ENCODE measurements at regions not wholly inside any gene's neighbourhood (a gene's known extent, or its start where the extent isn't known, plus 50 kb on each side); places are given as distances from the start of the nearest gene placed in this dataset.

GRCh38 chr10:133010095-133010842, 67.9 kb upstream of the CFAP46 start:
- intact Hi-C loops (cut with DNase I), result no loop called here
- H3K4me3 ChIP-seq, result no peak overlapping the region
- no peak overlapping the region for H3K27ac ChIP-seq
- H3K4me1 ChIP-seq (ENCODE audit: insufficient read depth), result no peaks in the 10 kb centered on the region
- no peaks in the 10 kb centered on the region for H3K27me3 ChIP-seq
- no peaks in the 10 kb centered on the region for H3K36me3 ChIP-seq
- no peaks in the 10 kb centered on the region for H3K9me3 ChIP-seq
- DNase-seq, result no peak
- TF ChIP-seq EP300 (IDR thresholded peaks at IDR 0.05) (no peak), POLR2A (IDR thresholded peaks at IDR 0.05) (no peak), CTCF (IDR thresholded peaks at IDR 0.05) (no peak)
- 77 to 82% (median 80%) methylated on average over 23 of the region's 23 CpGs for WGBS, 3 donors

GRCh38 chr10:133009218-133009950, 67.0 kb upstream of the CFAP46 start:
- intact Hi-C loops (cut with DNase I), result no loop called here
- Histone ChIP-seq H3K27ac (no peak overlapping the region), H3K4me1 (ENCODE audit: insufficient read depth) (no peaks in the 10 kb centered on the region), H3K9me3 (no peaks in the 10 kb centered on the region), H3K27me3 (no peaks in the 10 kb centered on the region), H3K36me3 (no peaks in the 10 kb centered on the region), H3K4me3 (no peak overlapping the region)
- TF ChIP-seq EP300 (IDR thresholded peaks at IDR 0.05), result no peak
- no peak for TF ChIP-seq CTCF (IDR thresholded peaks at IDR 0.05)
- no peak for TF ChIP-seq POLR2A (IDR thresholded peaks at IDR 0.05)
- WGBS, 3 donors, result 57 to 76% (median 71%) methylated on average over 23 of the region's 23 CpGs
- DNase-seq, result no peak

GRCh38 chr10:133008736-133009135, 66.4 kb upstream of the CFAP46 start:
- no peak for DNase-seq
- no peak overlapping the region for H3K27ac ChIP-seq
- H3K36me3 ChIP-seq, result no peaks in the 10 kb centered on the region
- TF ChIP-seq EP300 (IDR thresholded peaks at IDR 0.05) (no peak), POLR2A (IDR thresholded peaks at IDR 0.05) (no peak), CTCF (IDR thresholded peaks at IDR 0.05) (no peak)
- H3K27me3 ChIP-seq, result no peaks in the 10 kb centered on the region
- WGBS, 3 donors, result 76 to 85% (median 77%) methylated on average over 11 of the region's 11 CpGs
- no peaks in the 10 kb centered on the region for H3K4me1 ChIP-seq (ENCODE audit: insufficient read depth)
- no peaks in the 10 kb centered on the region for H3K9me3 ChIP-seq
- no peak overlapping the region for H3K4me3 ChIP-seq
- intact Hi-C loops (cut with DNase I), result no loop called here

- Histone ChIP-seq H3K4me3 (no peak overlapping the region), H3K4me1 (ENCODE audit: insufficient read depth) (no peaks in the 10 kb centered on the region), H3K9me3 (no peaks in the 10 kb centered on the region), H3K27me3 (no peaks in the 10 kb centered on the region), H3K27ac (no peak overlapping the region), H3K36me3 (no peaks in the 10 kb centered on the region)
- TF ChIP-seq EP300 (IDR thresholded peaks at IDR 0.05) (no peak), CTCF (IDR thresholded peaks at IDR 0.05) (no peak), POLR2A (IDR thresholded peaks at IDR 0.05) (no peak)
- no peak for DNase-seq
- intact Hi-C loops (cut with DNase I), result no loop called here
- 76 to 88% (median 81%) methylated on average over 23 of the region's 23 CpGs for WGBS, 3 donors
Measured at GRCh38 chr10:133008196-133008595, 65.8 kb upstream of the CFAP46 start.

Measured in ovary (tissue), 7 donors.